ENCODE measurements at regions not wholly inside any gene's neighbourhood (a gene's known extent, or its start where the extent isn't known, plus 50 kb on each side); places are given as distances from the start of the nearest gene placed in this dataset.
A peak's percentile ranks its signal among the peaks of the same experiment; 100 is the strongest.
"Not testable (repeated sequence)": the region's sequence is repeated elsewhere in the genome, so short reads cannot be mapped to it uniquely, and the experiment has no call there.

DNA sequence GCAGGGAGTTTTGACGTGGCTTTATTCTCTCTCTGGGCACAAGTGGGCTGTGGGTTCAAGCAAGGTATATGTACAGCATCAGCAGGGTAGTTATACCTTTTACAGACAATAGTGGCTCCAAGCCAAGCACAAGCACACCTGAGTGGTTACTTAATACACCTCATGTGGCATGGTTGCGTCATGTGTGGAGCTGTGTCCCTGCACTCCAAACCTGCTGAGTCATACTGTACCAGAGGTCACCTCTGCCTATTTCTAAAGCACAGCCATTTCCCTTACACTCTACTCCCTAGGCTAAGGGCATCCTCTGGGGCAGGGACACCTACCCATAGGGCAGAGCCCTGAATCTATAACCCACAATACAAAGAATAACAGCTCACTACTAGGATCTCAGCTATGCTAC lies 147.3 kb downstream of the OSTF1 start:
- no peak overlapping the region for H3K27ac Mint-ChIP-seq
- H3K4me3 Mint-ChIP-seq, result peak overlapping the region in 1 of 8 donors; percentile 36

DNA sequence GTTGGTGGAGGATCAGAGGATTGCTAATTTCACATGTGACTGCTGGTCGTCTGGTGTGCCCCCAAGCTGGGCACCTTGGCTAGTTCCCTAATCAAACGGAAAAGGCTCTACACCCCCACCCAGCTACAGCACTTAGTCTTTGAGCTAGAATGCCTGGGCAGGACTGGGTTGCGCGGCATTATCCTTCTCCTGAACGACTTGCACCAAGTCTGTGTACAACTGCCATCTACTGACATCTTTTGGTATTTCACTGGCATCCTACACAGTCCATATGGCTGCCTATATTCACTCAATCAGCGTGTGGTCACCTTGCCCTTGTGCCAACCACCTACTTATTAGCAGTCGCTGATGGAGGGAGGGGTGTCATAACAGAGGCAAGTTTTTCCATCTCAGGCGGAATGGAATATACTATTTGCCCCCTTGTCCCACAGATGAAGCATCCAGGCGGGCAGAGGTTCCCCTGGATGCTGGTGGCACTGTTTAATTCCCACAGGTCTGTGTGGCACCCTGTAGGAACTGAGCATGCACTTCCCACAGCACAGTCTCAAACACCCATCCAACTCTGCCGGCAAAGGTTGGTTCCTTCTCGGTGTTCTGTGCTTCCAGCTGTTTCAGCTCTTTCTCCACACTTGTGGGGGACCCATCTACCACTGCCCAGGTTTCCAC lies 150.1 kb downstream of the OSTF1 start:
- Mint-ChIP-seq H3K4me1 (no peaks in the 10 kb centered on the region), H3K36me3 (peaks cover 0 to 9% of the 10 kb centered on the region in 2 donors), H3K27ac (no peak overlapping the region), H3K4me3 (no peak overlapping the region), H3K9me3 (peaks cover 4 to 25% (median 13%) of the 10 kb centered on the region in 7 donors), H3K27me3 (peaks cover 0 to 6% (median 0%) of the 10 kb centered on the region in 3 donors)
- no peak for ATAC-seq (ENCODE audit: low read depth in 2 of 2)
- peak; percentile 1 for DNase-seq

More for the DNA sequence above, 147.3 kb downstream of the OSTF1 start:
- Mint-ChIP-seq H3K9me3 (peaks cover 4 to 25% (median 16%) of the 10 kb centered on the region in 7 donors), H3K4me1 (no peaks in the 10 kb centered on the region), H3K27me3 (no peaks in the 10 kb centered on the region), H3K36me3 (peaks cover 0 to 9% of the 10 kb centered on the region in 2 donors)
- no peak for DNase-seq
- no peak for ATAC-seq (ENCODE audit: low read depth in 2 of 2)

- ATAC-seq (ENCODE audit: low read depth in 2 of 2) (no peak), DNase-seq (no peak)
- Mint-ChIP-seq H3K4me1 (no peaks in the 10 kb centered on the region), H3K4me3 (no peak overlapping the region), H3K27ac (no peak overlapping the region), H3K27me3 (peaks cover 0 to 6% (median 0%) of the 10 kb centered on the region in 3 donors), H3K9me3 (peaks cover 4 to 23% (median 11%) of the 10 kb centered on the region in 7 donors), H3K36me3 (peaks cover 0 to 9% of the 10 kb centered on the region in 2 donors)
Observed at GRCh38 chr9:75239176-75239575, 150.9 kb downstream of the OSTF1 start.

DNA sequence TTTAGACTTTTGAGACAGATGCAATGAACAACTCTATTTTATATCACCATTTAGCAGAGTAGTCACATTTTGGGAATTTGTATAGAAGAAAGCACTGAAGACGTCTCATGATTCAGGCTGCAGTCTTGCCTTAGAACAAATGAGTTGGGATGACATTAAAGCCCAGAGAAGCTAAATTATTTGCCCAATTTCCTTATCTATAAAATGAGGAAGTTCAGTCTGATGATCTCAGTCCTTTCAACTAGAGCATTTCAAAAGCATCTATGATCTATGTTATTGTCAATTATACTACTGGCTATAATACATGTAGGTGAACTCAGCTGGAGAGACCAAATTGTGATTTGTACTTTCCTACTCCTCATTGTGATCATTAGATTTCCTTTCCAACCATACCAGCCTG lies 154.1 kb downstream of the OSTF1 start:
- DNase-seq, result no peak
- H3K27me3 Mint-ChIP-seq, result peaks cover 0 to 6% (median 0%) of the 10 kb centered on the region in 3 donors
- peaks cover 2 to 22% (median 13%) of the 10 kb centered on the region in 7 donors for H3K9me3 Mint-ChIP-seq
- H3K4me1 Mint-ChIP-seq, result no peaks in the 10 kb centered on the region
- no peak for ATAC-seq (ENCODE audit: low read depth in 2 of 2)
- no peak overlapping the region for H3K27ac Mint-ChIP-seq
- H3K36me3 Mint-ChIP-seq, result peaks cover 0 to 12% of the 10 kb centered on the region in 2 donors
- H3K4me3 Mint-ChIP-seq, result no peak overlapping the region

DNA sequence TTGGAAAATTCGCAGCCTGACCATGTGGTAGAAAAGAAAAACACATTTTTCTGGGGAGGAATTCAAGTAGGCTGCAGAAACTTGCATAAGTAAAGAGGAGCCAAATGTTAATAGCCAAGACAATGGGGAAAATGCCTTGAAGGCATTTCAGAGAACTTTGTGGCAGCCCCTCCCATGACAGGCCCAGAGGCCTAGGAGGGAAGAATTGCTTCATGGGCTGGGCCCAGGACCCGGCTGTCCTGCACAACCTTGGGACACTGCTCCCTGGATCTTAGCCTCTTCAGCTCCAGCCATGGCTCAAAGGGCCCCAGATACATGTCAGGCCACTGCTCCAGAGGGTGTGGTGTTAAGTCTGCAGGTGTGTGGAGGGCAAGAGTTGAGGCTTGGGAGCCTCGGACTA lies 158.6 kb downstream of the OSTF1 start:
- Mint-ChIP-seq H3K4me3 (no peak overlapping the region), H3K4me1 (no peaks in the 10 kb centered on the region), H3K9me3 (peaks cover 27 to 62% (median 34%) of the 10 kb centered on the region in 7 donors), H3K27me3 (peaks cover 0 to 10% (median 0%) of the 10 kb centered on the region in 3 donors), H3K36me3 (peaks cover 10 to 31% of the 10 kb centered on the region in 2 donors), H3K27ac (no peak overlapping the region)
- DNase-seq (no peak), ATAC-seq (ENCODE audit: low read depth in 2 of 2) (no peak)

DNA sequence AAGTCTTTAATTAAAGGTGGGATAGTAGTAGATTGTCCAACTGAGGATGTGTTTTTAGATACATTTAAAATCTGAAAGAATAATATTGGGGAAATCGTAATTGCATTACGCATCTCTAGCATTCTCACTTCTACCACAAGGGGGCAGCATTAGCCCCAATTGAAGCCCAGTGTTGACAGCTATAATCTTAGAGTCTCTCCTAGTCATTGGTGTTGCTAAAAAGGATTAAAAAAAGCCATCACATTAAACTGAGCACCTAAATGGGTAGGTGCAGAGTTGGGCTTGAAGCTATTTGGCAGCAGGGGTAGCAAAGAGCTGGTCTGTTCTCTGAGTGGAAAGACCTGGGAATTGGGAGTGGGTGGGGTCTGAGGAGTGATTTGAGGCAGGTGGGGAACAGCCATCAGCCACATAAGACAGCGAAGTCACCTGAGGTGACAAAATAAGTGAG lies 177.2 kb downstream of the OSTF1 start:
- Mint-ChIP-seq H3K4me1 (no peaks in the 10 kb centered on the region), H3K27me3 (peaks cover 0 to 10% (median 3%) of the 10 kb centered on the region in 3 donors), H3K9me3 (no peaks in the 10 kb centered on the region), H3K4me3 (no peak overlapping the region), H3K36me3 (no peaks in the 10 kb centered on the region), H3K27ac (no peak overlapping the region)
- ATAC-seq (ENCODE audit: low read depth in 2 of 2) (no peak), DNase-seq (peak; percentile 6)

DNA sequence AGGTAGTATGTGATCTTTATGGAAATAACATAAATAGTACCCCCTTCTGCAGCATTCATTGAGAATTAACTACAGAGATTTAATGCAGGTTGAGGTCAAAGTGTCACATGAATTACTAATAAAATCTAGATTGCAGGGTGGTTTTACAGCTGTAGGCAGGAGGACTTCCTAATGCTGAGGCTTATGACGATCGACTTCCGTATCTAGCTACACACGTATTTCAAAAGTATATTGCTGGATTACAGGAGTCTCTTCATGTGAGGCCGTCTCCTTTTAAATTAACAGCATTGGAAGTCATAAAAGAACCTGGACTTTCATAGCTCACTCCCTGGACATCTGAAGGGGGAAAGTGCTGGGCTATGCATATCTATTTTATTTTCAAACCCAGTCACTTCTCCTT lies 180.9 kb downstream of the OSTF1 start:
- H3K4me3 Mint-ChIP-seq, result no peak overlapping the region
- H3K36me3 Mint-ChIP-seq, result peaks cover 0 to 5% of the 10 kb centered on the region in 2 donors
- H3K9me3 Mint-ChIP-seq, result peaks cover 6 to 27% (median 18%) of the 10 kb centered on the region in 7 donors
- H3K27me3 Mint-ChIP-seq, result no peaks in the 10 kb centered on the region
- no peaks in the 10 kb centered on the region for H3K4me1 Mint-ChIP-seq
- DNase-seq (no peak), ATAC-seq (ENCODE audit: low read depth in 2 of 2) (no peak)
- no peak overlapping the region for H3K27ac Mint-ChIP-seq

GRCh38 chr9:75273055-75273454 lies 184.7 kb downstream of the OSTF1 start:
- DNase-seq; H3K4me1 Mint-ChIP-seq; H3K27me3 Mint-ChIP-seq; H3K36me3 Mint-ChIP-seq; ATAC-seq (ENCODE audit: low read depth in 2 of 2); H3K27ac Mint-ChIP-seq: not testable (repeated sequence)
- Mint-ChIP-seq H3K4me3 (peak overlapping the region in 1 of 8 donors; percentile 1), H3K9me3 (peaks cover 10 to 47% (median 26%) of the 10 kb centered on the region in 7 donors)

GRCh38 chr9:75274781-75275180 lies 186.5 kb downstream of the OSTF1 start:
- H3K27me3 Mint-ChIP-seq, result no peaks in the 10 kb centered on the region
- no peak overlapping the region for H3K4me3 Mint-ChIP-seq
- H3K27ac Mint-ChIP-seq, result no peak overlapping the region
- peaks cover 12 to 52% (median 27%) of the 10 kb centered on the region in 7 donors for H3K9me3 Mint-ChIP-seq
- peaks cover 0 to 5% of the 10 kb centered on the region in 2 donors for H3K36me3 Mint-ChIP-seq
- H3K4me1 Mint-ChIP-seq, result no peaks in the 10 kb centered on the region
- ATAC-seq (ENCODE audit: low read depth in 2 of 2) (no peak), DNase-seq (no peak)

GRCh38 chr9:75282047-75282446 lies 193.7 kb downstream of the OSTF1 start:
- Mint-ChIP-seq H3K4me3 (no peak overlapping the region), H3K4me1 (no peaks in the 10 kb centered on the region), H3K27me3 (peaks cover 0 to 9% (median 5%) of the 10 kb centered on the region in 3 donors), H3K36me3 (no peaks in the 10 kb centered on the region), H3K27ac (no peak overlapping the region), H3K9me3 (peaks cover 13 to 36% (median 20%) of the 10 kb centered on the region in 7 donors)
- no peak for ATAC-seq (ENCODE audit: low read depth in 2 of 2)
- no peak for DNase-seq

GRCh38 chr9:75289332-75289731 lies 201.0 kb downstream of the OSTF1 start:
- no peak for ATAC-seq (ENCODE audit: low read depth in 2 of 2)
- Mint-ChIP-seq H3K4me3 (no peak overlapping the region), H3K27ac (no peak overlapping the region)

GRCh38 chr9:75299324-75299723 lies 211.0 kb downstream of the OSTF1 start:
- Mint-ChIP-seq H3K9me3 (peaks cover 0 to 15% (median 7%) of the 10 kb centered on the region in 7 donors), H3K36me3 (no peaks in the 10 kb centered on the region), H3K27ac (no peak overlapping the region), H3K27me3 (no peaks in the 10 kb centered on the region), H3K4me1 (no peaks in the 10 kb centered on the region), H3K4me3 (no peak overlapping the region)
- ATAC-seq (ENCODE audit: low read depth in 2 of 2) (no peak), DNase-seq (no peak)

More at GRCh38 chr9:75289332-75289731, 201.0 kb downstream of the OSTF1 start:
- DNase-seq, result no peak
- Mint-ChIP-seq H3K9me3 (peaks cover 9 to 26% (median 16%) of the 10 kb centered on the region in 7 donors), H3K4me1 (no peaks in the 10 kb centered on the region), H3K27me3 (peaks cover 5 to 17% (median 13%) of the 10 kb centered on the region in 3 donors), H3K36me3 (no peaks in the 10 kb centered on the region)

- H3K4me1 Mint-ChIP-seq, result no peaks in the 10 kb centered on the region
- DNase-seq (no peak), ATAC-seq (ENCODE audit: low read depth in 2 of 2) (no peak)
- H3K27ac Mint-ChIP-seq, result no peak overlapping the region
- peaks cover 0 to 6% (median 0%) of the 10 kb centered on the region in 3 donors for H3K27me3 Mint-ChIP-seq
- H3K36me3 Mint-ChIP-seq, result no peaks in the 10 kb centered on the region
- peaks cover 3 to 51% (median 16%) of the 10 kb centered on the region in 7 donors for H3K9me3 Mint-ChIP-seq
- H3K4me3 Mint-ChIP-seq, result no peak overlapping the region
Observed at GRCh38 chr9:75333624-75334023, 245.3 kb downstream of the OSTF1 start.

- no peaks in the 10 kb centered on the region for H3K27me3 Mint-ChIP-seq
- H3K9me3 Mint-ChIP-seq, result peaks cover 11 to 26% (median 18%) of the 10 kb centered on the region in 7 donors
- ATAC-seq (ENCODE audit: low read depth in 2 of 2) (no peak), DNase-seq (no peak)
- no peak overlapping the region for H3K27ac Mint-ChIP-seq
- no peak overlapping the region for H3K4me3 Mint-ChIP-seq
- H3K36me3 Mint-ChIP-seq, result peaks cover 0 to 8% of the 10 kb centered on the region in 2 donors
- no peaks in the 10 kb centered on the region for H3K4me1 Mint-ChIP-seq
Observed at GRCh38 chr9:75358846-75359245, 270.5 kb downstream of the OSTF1 start.
